NB4 (cell line): ENCODE measurements at regions not wholly inside any gene's neighbourhood (a gene's known extent, or its start where the extent isn't known, plus 50 kb on each side); places are given as distances from the start of the nearest gene placed in this dataset.

ENCODE experiments used
- DNase-seq: peaks from one replicate; pipeline ENCODE4 v3.0.0; 2010; ENCODE audit warnings: low read depth
- H3K4me3 ChIP-seq: one replicate; pipeline ENCODE4 v1.5.1; 2011; ENCODE audit warnings: mild to moderate bottlenecking, low read depth, low read length, moderate library complexity
- CTCF ChIP-seq: IDR thresholded peaks from one replicate; pipeline ENCODE4 v1.5.1; 2012; ENCODE audit warnings: low read depth, low read length
- MAX ChIP-seq: IDR thresholded peaks from 2 replicates; pipeline ENCODE4 v1.6.1; 2011; ENCODE audit warnings: low read depth, low read length
- MYC ChIP-seq: IDR thresholded peaks from 2 replicates; pipeline ENCODE4 v1.6.1; 2011; ENCODE audit warnings: low read depth, low read length
- POLR2A ChIP-seq: IDR thresholded peaks from 2 replicates; pipeline ENCODE4 v1.6.1; 2011; ENCODE audit warnings: mild to moderate bottlenecking; ENCODE audit not compliant: insufficient read length; ENCODE audit errors: extremely low read depth

GRCh38 chr1:168481586-168481985 is 62.2 kb downstream of the XCL2 start:
- TF ChIP-seq POLR2A (no peak), MYC (no peak), CTCF (no peak), MAX (no peak)
- H3K4me3 ChIP-seq, result no peak overlapping the region
- DNase-seq, result no peak

- TF ChIP-seq POLR2A (no peak), CTCF (no peak)
- H3K4me3 ChIP-seq, result no peak overlapping the region
- DNase-seq, result no peak
Observed at GRCh38 chr1:168480997-168481396, 62.8 kb downstream of the XCL2 start.

- DNase-seq, result no peak
- TF ChIP-seq MAX (no peak), POLR2A (no peak), CTCF (no peak), MYC (no peak)
Observed at GRCh38 chr1:168477792-168478191, 66.0 kb downstream of the XCL2 start.

GRCh38 chr1:168476588-168477385 is 67.0 kb downstream of the XCL2 start:
- no peak for TF ChIP-seq MAX
- TF ChIP-seq POLR2A, result no peak
- no peak for TF ChIP-seq MYC
- TF ChIP-seq CTCF, result no peak
- DNase-seq, result no peak
- H3K4me3 ChIP-seq, result no peak overlapping the region

More at GRCh38 chr1:168477792-168478191, 66.0 kb downstream of the XCL2 start:
- H3K4me3 ChIP-seq, result no peak overlapping the region

- no peak overlapping the region for H3K4me3 ChIP-seq
- DNase-seq, result no peak
- no peak for TF ChIP-seq MAX
- TF ChIP-seq MYC, result no peak
- no peak for TF ChIP-seq POLR2A
- no peak for TF ChIP-seq CTCF
Observed at GRCh38 chr1:168474322-168474721, 69.5 kb downstream of the XCL2 start.

- no peak for TF ChIP-seq MYC
- TF ChIP-seq CTCF, result no peak
- TF ChIP-seq POLR2A, result no peak
- no peak for TF ChIP-seq MAX
- no peak overlapping the region for H3K4me3 ChIP-seq
- DNase-seq, result no peak
Observed at GRCh38 chr1:168473126-168473525, 70.7 kb downstream of the XCL2 start.
